MCF 10A (cell line): ENCODE measurements at regions not wholly inside any gene's neighbourhood (a gene's known extent, or its start where the extent isn't known, plus 50 kb on each side); places are given as distances from the start of the nearest gene placed in this dataset.
"Not testable (repeated sequence)": the region's sequence is repeated elsewhere in the genome, so short reads cannot be mapped to it uniquely, and the experiment has no call there.

Source experiments
- BruUV-seq: library from RNA; stranded (reverse); fragments of 400-500 nt; replicated peaks from 2 replicates; lab custom pipeline; 2021; lab: Mats Ljungman, UMichigan
- CTCF ChIA-PET: fragments of 300-600 bp; sonication (Branson Sonifier 250); formaldehyde crosslinking; extraction: SDS; loops from one replicate; lab custom pipeline; 2021; ENCODE audit warnings: antibody characterized with exemption, inconsistent platforms; lab: Yijun Ruan, JAX
- POLR2A ChIA-PET: fragments of 300-600, 350-650 bp; sonication (Branson Sonifier 250); formaldehyde crosslinking; extraction: SDS; loops from one replicate; lab custom pipeline; 2020; ENCODE audit warnings: antibody characterized with exemption, inconsistent platforms; lab: Yijun Ruan, JAX
- DNase-seq: peaks from one replicate; pipeline ENCODE4 v3.0.0-alpha.2; 2018; ENCODE audit not compliant: unreplicated experiment
- H3K27ac Mint-ChIP-seq: one replicate; pipeline ENCODE4 v1.8.0; 2022; ENCODE audit warnings: mild to moderate bottlenecking, low read depth, mixed read lengths; ENCODE audit not compliant: unreplicated experiment
- H3K27me3 Mint-ChIP-seq: one replicate; pipeline ENCODE4 v1.8.0; 2022; ENCODE audit warnings: mixed read lengths; ENCODE audit not compliant: insufficient read depth, unreplicated experiment
- H3K36me3 Mint-ChIP-seq: one replicate; pipeline ENCODE4 v1.8.0; 2022; ENCODE audit warnings: mild to moderate bottlenecking, moderate library complexity, mixed read lengths; ENCODE audit not compliant: insufficient read depth, unreplicated experiment
- H3K4me1 Mint-ChIP-seq: one replicate; pipeline ENCODE4 v1.8.0; 2022; ENCODE audit warnings: mixed read lengths; ENCODE audit not compliant: insufficient read depth, unreplicated experiment
- H3K4me3 Mint-ChIP-seq: one replicate; pipeline ENCODE4 v1.8.0; 2022; ENCODE audit warnings: mild to moderate bottlenecking, moderate library complexity, mixed read lengths; ENCODE audit not compliant: unreplicated experiment
- H3K9me3 Mint-ChIP-seq: one replicate; pipeline ENCODE4 v1.8.0; 2022; ENCODE audit warnings: mixed read lengths; ENCODE audit not compliant: unreplicated experiment
- intact Hi-C: fragments of 100-400 bp; cut with micrococcal nuclease; formaldehyde crosslinking; loops from 2 replicates; pipeline ENCODE4 v1.14.1; 2022
- TF ChIP-seq, protein P1 (sequence below): fragments of 200-600 bp; IDR thresholded peaks from one replicate; pipeline ENCODE4 v1.8.0; 2022; ENCODE audit warnings: antibody characterized with exemption, mild to moderate bottlenecking; ENCODE audit not compliant: unreplicated experiment

DNA sequence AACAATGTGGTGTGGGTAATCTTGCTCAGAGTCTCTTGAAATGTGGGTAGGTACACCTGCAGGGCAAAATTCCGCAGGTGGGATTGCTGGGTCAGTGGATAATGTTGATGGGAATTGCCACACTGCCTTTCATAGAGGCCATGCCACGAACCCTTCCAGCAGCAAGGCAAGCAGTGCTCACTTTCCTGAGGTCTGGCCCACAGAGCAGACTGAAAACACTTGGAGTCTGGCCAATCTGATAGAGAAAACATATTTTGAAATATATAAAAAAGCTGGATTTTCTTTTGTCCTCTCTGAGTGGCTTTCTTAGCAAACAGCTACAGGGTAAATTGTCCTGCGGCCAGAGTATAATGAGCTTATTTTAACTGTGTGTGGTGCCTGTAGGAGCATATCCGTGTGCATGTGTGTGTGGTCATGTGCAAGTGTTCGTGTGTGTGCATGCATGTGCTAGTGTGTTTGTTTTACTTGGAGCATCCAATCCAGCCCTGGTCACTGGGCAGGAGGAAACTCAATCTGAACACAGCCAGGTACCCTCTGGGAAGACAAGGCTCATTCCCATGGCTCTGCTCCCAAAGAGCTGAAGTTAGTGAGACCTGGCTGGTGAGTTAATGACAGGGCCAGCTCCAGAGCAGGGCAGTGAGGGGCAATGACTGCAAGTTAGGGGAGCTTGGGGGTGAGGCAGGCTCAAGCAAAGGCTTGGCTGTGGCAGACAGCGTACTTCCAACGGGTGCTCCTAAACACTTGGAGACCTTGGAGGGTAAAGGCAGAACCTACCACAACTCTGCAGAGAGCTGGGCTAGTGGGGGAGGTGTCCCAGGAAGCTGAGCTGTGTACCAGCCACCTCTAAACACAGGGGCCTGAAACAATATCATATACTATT, 91.3 kb downstream of the PLXNA1 start:
- intact Hi-C loops, result no loop called here
- no peaks in the 10 kb centered on the region for H3K27me3 Mint-ChIP-seq
- ChIA-PET CTCF (interaction anchor here (0.6 to 2.0 kb wide), 12 partner anchors 11 to 470 kb away, joined by 3 to 11 read pairs (median 4); partner anchors contain the start of gene PLXNA1), POLR2A (interaction anchor here (0.6 to 1.7 kb wide), 11 partner anchors 9 to 383 kb away, joined by 3 to 6 read pairs (median 4); no protein-coding TSS in a partner anchor)
- no peaks in the 10 kb centered on the region for H3K9me3 Mint-ChIP-seq
- H3K27ac Mint-ChIP-seq, result peak overlapping the region; percentile 24
- peak; percentile 58 for DNase-seq
- TF ChIP-seq, protein P1, sequence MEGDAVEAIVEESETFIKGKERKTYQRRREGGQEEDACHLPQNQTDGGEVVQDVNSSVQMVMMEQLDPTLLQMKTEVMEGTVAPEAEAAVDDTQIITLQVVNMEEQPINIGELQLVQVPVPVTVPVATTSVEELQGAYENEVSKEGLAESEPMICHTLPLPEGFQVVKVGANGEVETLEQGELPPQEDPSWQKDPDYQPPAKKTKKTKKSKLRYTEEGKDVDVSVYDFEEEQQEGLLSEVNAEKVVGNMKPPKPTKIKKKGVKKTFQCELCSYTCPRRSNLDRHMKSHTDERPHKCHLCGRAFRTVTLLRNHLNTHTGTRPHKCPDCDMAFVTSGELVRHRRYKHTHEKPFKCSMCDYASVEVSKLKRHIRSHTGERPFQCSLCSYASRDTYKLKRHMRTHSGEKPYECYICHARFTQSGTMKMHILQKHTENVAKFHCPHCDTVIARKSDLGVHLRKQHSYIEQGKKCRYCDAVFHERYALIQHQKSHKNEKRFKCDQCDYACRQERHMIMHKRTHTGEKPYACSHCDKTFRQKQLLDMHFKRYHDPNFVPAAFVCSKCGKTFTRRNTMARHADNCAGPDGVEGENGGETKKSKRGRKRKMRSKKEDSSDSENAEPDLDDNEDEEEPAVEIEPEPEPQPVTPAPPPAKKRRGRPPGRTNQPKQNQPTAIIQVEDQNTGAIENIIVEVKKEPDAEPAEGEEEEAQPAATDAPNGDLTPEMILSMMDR, result no peak
- no TSS peak for BruUV-seq
- peaks cover 31% of the 10 kb centered on the region for H3K4me1 Mint-ChIP-seq
- no peak overlapping the region for H3K4me3 Mint-ChIP-seq
- no peaks in the 10 kb centered on the region for H3K36me3 Mint-ChIP-seq

DNA sequence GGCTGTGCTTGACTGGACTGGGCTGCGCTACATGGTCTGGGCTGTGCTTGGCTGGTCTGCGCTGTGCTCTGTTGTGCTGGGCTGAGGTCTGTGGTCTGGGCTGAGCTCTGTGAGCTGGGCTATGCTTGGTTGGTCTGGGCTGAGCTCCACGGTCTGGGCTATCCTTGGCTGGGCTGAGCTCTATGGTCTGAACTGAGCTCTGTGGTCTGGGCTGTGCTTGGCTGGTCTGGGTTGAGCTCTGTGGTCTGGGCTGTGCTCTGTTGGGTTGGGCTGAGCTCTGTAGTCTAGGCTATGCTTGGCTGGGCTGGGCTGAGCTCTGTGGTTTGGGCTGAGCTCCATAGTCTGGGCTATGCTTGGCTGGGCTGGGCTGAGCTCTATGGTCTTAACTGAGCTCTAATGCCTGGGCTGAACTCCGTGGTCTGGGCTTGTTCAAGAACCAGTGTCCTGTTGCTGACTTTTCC, 92.0 kb downstream of the PLXNA1 start:
- TF ChIP-seq, protein P1, result no peak
- peak; percentile 66 for DNase-seq
- Mint-ChIP-seq H3K36me3 (no peaks in the 10 kb centered on the region), H3K27ac (peak overlapping the region; percentile 24), H3K27me3 (no peaks in the 10 kb centered on the region), H3K9me3 (no peaks in the 10 kb centered on the region), H3K4me3 (peak overlapping the region; percentile 31), H3K4me1 (peaks cover 31% of the 10 kb centered on the region)
- ChIA-PET CTCF (interaction anchor here (0.5 to 2.0 kb wide), 7 partner anchors 60 to 382 kb away, joined by 3 to 11 read pairs (median 4); partner anchors contain the start of gene PLXNA1), POLR2A (interaction anchor here (1.4 to 1.7 kb wide), 5 partner anchors 15 to 382 kb away, joined by 4 to 5 read pairs (median 5); no protein-coding TSS in a partner anchor)
- intact Hi-C loops, result no loop called here
- BruUV-seq, result no TSS peak

DNA sequence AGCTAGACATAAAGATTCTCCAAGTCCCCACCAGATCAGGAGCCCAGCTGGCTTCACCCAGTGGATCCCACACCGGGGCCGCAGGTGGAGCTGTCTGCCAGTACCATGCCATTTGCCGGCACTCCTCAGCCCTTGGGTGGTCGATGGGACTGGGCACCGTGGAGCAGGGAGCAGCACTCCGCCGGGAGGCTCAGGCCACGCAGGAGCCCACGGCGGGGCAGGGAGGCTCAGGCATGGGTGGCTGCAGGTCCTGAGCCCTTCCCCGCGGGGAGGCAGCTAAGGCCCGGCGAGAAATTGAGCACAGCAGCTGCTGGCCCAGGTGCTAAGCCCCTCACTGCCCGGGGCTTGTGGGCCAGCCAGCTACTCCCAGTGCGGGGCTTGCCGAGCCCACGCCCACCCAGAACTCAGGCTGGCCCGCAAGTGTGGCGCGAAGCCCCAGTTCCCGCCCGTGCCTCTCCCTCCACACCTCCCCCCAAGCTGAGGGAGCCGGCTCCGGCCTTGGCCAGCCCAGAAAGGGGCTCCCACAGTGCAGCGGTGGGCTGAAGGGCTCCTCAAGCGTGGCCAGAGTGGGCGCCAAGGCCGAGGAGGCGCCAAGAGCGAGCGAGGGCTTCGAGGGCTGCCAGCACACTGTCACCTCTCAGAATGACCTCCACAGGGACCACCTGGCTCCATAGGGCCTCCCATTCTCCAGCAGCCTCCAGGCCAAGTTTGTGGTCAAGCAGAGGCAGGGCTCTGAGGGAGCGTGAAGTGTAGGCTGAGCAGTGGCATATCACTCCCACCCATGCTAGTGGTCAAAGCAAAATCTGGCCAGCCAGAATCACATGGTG, 93.5 kb downstream of the PLXNA1 start:
- H3K27ac Mint-ChIP-seq, H3K27me3 Mint-ChIP-seq, BruUV-seq, intact Hi-C loops, H3K36me3 Mint-ChIP-seq, H3K9me3 Mint-ChIP-seq, DNase-seq, H3K4me3 Mint-ChIP-seq: not testable (repeated sequence)
- POLR2A ChIA-PET, result interaction anchor here (1.5 to 1.7 kb wide), 2 partner anchors 41 to 66 kb away, joined by 5 read pairs; no protein-coding TSS in a partner anchor
- peaks cover 31% of the 10 kb centered on the region for H3K4me1 Mint-ChIP-seq
- CTCF ChIA-PET, result interaction anchor here (0.5 kb wide), 1 partner anchor 397 kb away, joined by 3 read pairs; no protein-coding TSS in a partner anchor

DNA sequence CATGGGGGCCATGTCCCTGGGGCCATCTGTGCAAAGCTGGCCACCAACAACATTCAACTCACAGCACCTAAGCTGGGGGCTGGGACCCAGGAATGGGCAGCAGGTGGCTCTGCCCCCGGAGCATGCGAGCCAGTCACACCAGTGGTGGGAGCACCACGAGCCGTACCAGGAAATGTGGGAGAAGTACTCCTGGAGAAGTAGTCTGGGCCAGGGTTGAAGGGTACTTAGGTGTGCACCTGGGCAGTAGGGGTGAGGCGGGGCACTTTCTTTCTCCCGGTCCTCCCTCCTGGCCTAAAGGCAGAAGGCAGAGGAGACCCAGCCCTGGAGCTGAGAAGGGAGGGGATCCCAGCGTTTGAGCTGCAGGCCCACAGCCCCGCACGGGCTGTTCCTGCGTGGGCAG, 94.2 kb downstream of the PLXNA1 start:
- Mint-ChIP-seq H3K4me1 (peaks cover 31% of the 10 kb centered on the region), H3K4me3 (no peak overlapping the region), H3K36me3 (peaks cover 6% of the 10 kb centered on the region), H3K9me3 (no peaks in the 10 kb centered on the region), H3K27ac (no peak overlapping the region), H3K27me3 (no peaks in the 10 kb centered on the region)
- no TSS peak for BruUV-seq
- intact Hi-C loops, result no loop called here
- ChIA-PET POLR2A (no interaction called here), CTCF (interaction anchor here (0.7 kb wide), 1 partner anchor 28 kb away, joined by 3 read pairs; no protein-coding TSS in a partner anchor)
- TF ChIP-seq, protein P1, result no peak
- DNase-seq, result no peak
